Fibroblast of peridontal ligament (primary cell): ENCODE measurements at regions not wholly inside any gene's neighbourhood (a gene's known extent, or its start where the extent isn't known, plus 50 kb on each side); places are given as distances from the start of the nearest gene placed in this dataset.
"Not testable (repeated sequence)": the region's sequence is repeated elsewhere in the genome, so short reads cannot be mapped to it uniquely, and the experiment has no call there.

Experiments
- DNase-seq: peaks from one replicate; pipeline ENCODE4 v3.0.0-alpha.2; 2010; ENCODE audit errors: extremely low read depth

- no peak for DNase-seq
Measured at GRCh38 chr14:45619831-45620230, 366.8 kb upstream of the MIS18BP1 start.

- DNase-seq = no peak
Measured at GRCh38 chr14:45610318-45610717, 357.3 kb upstream of the MIS18BP1 start.

- no peak for DNase-seq
Measured at GRCh38 chr14:45587142-45587541, 334.1 kb upstream of the MIS18BP1 start.

- DNase-seq = no peak
Measured at GRCh38 chr14:45559626-45560025, 306.6 kb upstream of the MIS18BP1 start.

GRCh38 chr14:45558183-45558582 is 305.2 kb upstream of the MIS18BP1 start:
- DNase-seq = no peak

GRCh38 chr14:45553981-45554380 is 301.0 kb upstream of the MIS18BP1 start:
- no peak for DNase-seq

GRCh38 chr14:45551240-45551820 is 298.3 kb upstream of the MIS18BP1 start:
- not testable (repeated sequence) for DNase-seq

GRCh38 chr14:45531022-45531421 is 278.0 kb upstream of the MIS18BP1 start:
- DNase-seq = no peak

GRCh38 chr14:45526715-45527549 is 273.9 kb upstream of the MIS18BP1 start:
- DNase-seq = no peak

GRCh38 chr14:45519766-45520165 is 266.8 kb upstream of the MIS18BP1 start:
- DNase-seq = no peak

GRCh38 chr14:45492876-45493275 is 239.9 kb upstream of the MIS18BP1 start:
- no peak for DNase-seq

GRCh38 chr14:45491914-45492313 is 238.9 kb upstream of the MIS18BP1 start:
- DNase-seq = no peak

- DNase-seq = no peak
Measured at GRCh38 chr14:45486599-45486998, 233.6 kb upstream of the MIS18BP1 start.

- no peak for DNase-seq
Measured at GRCh38 chr14:45467023-45467422, 214.0 kb upstream of the MIS18BP1 start.

GRCh38 chr14:45434221-45434620 is 181.2 kb upstream of the MIS18BP1 start:
- no peak for DNase-seq

GRCh38 chr14:45426685-45427282 is 173.8 kb upstream of the MIS18BP1 start:
- DNase-seq = peak; percentile 54

GRCh38 chr14:45406942-45407341 is 153.9 kb upstream of the MIS18BP1 start:
- no peak for DNase-seq

- no peak for DNase-seq
Measured at GRCh38 chr14:45400950-45401640, 148.1 kb upstream of the MIS18BP1 start.

- DNase-seq = no peak
Measured at GRCh38 chr14:45400509-45400908, 147.5 kb upstream of the MIS18BP1 start.

- no peak for DNase-seq
Measured at GRCh38 chr14:45381091-45381490, 128.1 kb upstream of the MIS18BP1 start.

GRCh38 chr14:45377166-45377565 is 124.2 kb upstream of the MIS18BP1 start:
- DNase-seq = no peak

GRCh38 chr14:45373877-45374276 is 120.9 kb upstream of the MIS18BP1 start:
- no peak for DNase-seq
